Neural crest cell (in vitro differentiated cells): ENCODE measurements at regions not wholly inside any gene's neighbourhood (a gene's known extent, or its start where the extent isn't known, plus 50 kb on each side); places are given as distances from the start of the nearest gene placed in this dataset.

Experiments used
- DNase-seq: peaks from one replicate; pipeline ENCODE4 v3.0.0; 2021; ENCODE audit warnings: low read depth, mixed read lengths, low spot score
- H3K27ac Mint-ChIP-seq: one replicate; pipeline ENCODE4 v1.8.0; 2021; ENCODE audit warnings: mild to moderate bottlenecking, mixed read lengths; ENCODE audit not compliant: unreplicated experiment
- H3K27me3 Mint-ChIP-seq: 2 replicates; pipeline ENCODE4 v1.8.0; 2021; ENCODE audit warnings: low read depth, mild to moderate bottlenecking, mixed read lengths
- H3K36me3 Mint-ChIP-seq: 2 replicates; pipeline ENCODE4 v1.8.0; 2021; ENCODE audit warnings: low read depth, mild to moderate bottlenecking, mixed read lengths
- H3K4me1 Mint-ChIP-seq: 2 replicates; pipeline ENCODE4 v1.8.0; 2021; ENCODE audit warnings: mixed read lengths
- H3K4me3 Mint-ChIP-seq: one replicate; pipeline ENCODE4 v1.8.0; 2021; ENCODE audit warnings: mild to moderate bottlenecking, mixed read lengths
- H3K9me3 Mint-ChIP-seq: 2 replicates; pipeline ENCODE4 v1.8.0; 2021; ENCODE audit warnings: mixed read lengths
- CTCF ChIP-seq: fragments of 200-600 bp; sonication (generic); conservative IDR thresholded peaks from 2 replicates; pipeline ENCODE4 v1.5.0; 2021; ENCODE audit warnings: antibody characterized with exemption, mild to moderate bottlenecking

GRCh38 chr3:72776-73175 is 123.8 kb upstream of the CHL1 start:
- Mint-ChIP-seq H3K9me3 (peaks cover 4% of the 10 kb centered on the region), H3K27ac (no peak overlapping the region)

GRCh38 chr3:73271-73670 is 123.3 kb upstream of the CHL1 start:
- Mint-ChIP-seq H3K4me3 (no peak overlapping the region), H3K27ac (no peak overlapping the region), H3K36me3 (no peaks in the 10 kb centered on the region), H3K9me3 (peaks cover 4% of the 10 kb centered on the region), H3K4me1 (peaks cover 16% of the 10 kb centered on the region), H3K27me3 (peaks cover 7% of the 10 kb centered on the region)
- TF ChIP-seq CTCF, result no peak
- no peak for DNase-seq

More at GRCh38 chr3:72776-73175, 123.8 kb upstream of the CHL1 start:
- Mint-ChIP-seq H3K4me3 (no peak overlapping the region), H3K27me3 (peaks cover 7% of the 10 kb centered on the region), H3K36me3 (no peaks in the 10 kb centered on the region), H3K4me1 (peaks cover 16% of the 10 kb centered on the region)
- no peak for DNase-seq
- no peak for TF ChIP-seq CTCF

- no peak for TF ChIP-seq CTCF
- Mint-ChIP-seq H3K4me3 (no peak overlapping the region), H3K27ac (no peak overlapping the region), H3K27me3 (peaks cover 7% of the 10 kb centered on the region), H3K36me3 (no peaks in the 10 kb centered on the region), H3K4me1 (peaks cover 16% of the 10 kb centered on the region), H3K9me3 (peaks cover 4% of the 10 kb centered on the region)
- no peak for DNase-seq
These were observed 121.8 kb upstream of the CHL1 start for GRCh38 chr3:74676-75243.

GRCh38 chr3:75260-75659 is 121.3 kb upstream of the CHL1 start:
- peaks cover 16% of the 10 kb centered on the region for H3K4me1 Mint-ChIP-seq
- peaks cover 7% of the 10 kb centered on the region for H3K27me3 Mint-ChIP-seq
- no peak for DNase-seq
- no peak overlapping the region for H3K27ac Mint-ChIP-seq
- peaks cover 4% of the 10 kb centered on the region for H3K9me3 Mint-ChIP-seq
- no peak for TF ChIP-seq CTCF
- no peaks in the 10 kb centered on the region for H3K36me3 Mint-ChIP-seq
- no peak overlapping the region for H3K4me3 Mint-ChIP-seq

GRCh38 chr3:79542-79941 is 117.0 kb upstream of the CHL1 start:
- no peak overlapping the region for H3K4me3 Mint-ChIP-seq
- H3K27me3 Mint-ChIP-seq, result peaks cover 4% of the 10 kb centered on the region
- no peaks in the 10 kb centered on the region for H3K9me3 Mint-ChIP-seq
- no peaks in the 10 kb centered on the region for H3K4me1 Mint-ChIP-seq
- no peak overlapping the region for H3K27ac Mint-ChIP-seq
- no peaks in the 10 kb centered on the region for H3K36me3 Mint-ChIP-seq
- DNase-seq, result no peak
- no peak for TF ChIP-seq CTCF

GRCh38 chr3:82508-82907 is 114.1 kb upstream of the CHL1 start:
- no peaks in the 10 kb centered on the region for H3K4me1 Mint-ChIP-seq
- DNase-seq, result no peak
- no peaks in the 10 kb centered on the region for H3K36me3 Mint-ChIP-seq

More at GRCh38 chr3:82508-82907, 114.1 kb upstream of the CHL1 start:
- H3K27me3 Mint-ChIP-seq, result no peaks in the 10 kb centered on the region
- H3K4me3 Mint-ChIP-seq, result no peak overlapping the region
- peaks cover 5% of the 10 kb centered on the region for H3K9me3 Mint-ChIP-seq
- H3K27ac Mint-ChIP-seq, result no peak overlapping the region
- no peak for TF ChIP-seq CTCF
